ENCODE measurements at regions not wholly inside any gene's neighbourhood (a gene's known extent, or its start where the extent isn't known, plus 50 kb on each side); places are given as distances from the start of the nearest gene placed in this dataset.

GRCh38 chrX:7580127-7580526 is 262.8 kb upstream of the VCX start:
- no peak for TF ChIP-seq CTCF (IDR thresholded peaks at IDR 0.05)
- no peak for TF ChIP-seq POLR2A (IDR thresholded peaks at IDR 0.05)
